Loucy (cell line): ENCODE measurements at regions not wholly inside any gene's neighbourhood (a gene's known extent, or its start where the extent isn't known, plus 50 kb on each side); places are given as distances from the start of the nearest gene placed in this dataset.

Experiments
- H2AFZ ChIP-seq: fragments of 200-600 bp; sonication (generic); 2 replicates; pipeline ENCODE4 v1.6.0; 2016; ENCODE audit warnings: antibody characterized with exemption, mild to moderate bottlenecking, low read length, moderate library complexity
- H3F3A ChIP-seq: fragments of 200-600 bp; 2 replicates; pipeline ENCODE4 v1.6.0; 2016; ENCODE audit warnings: antibody characterized with exemption, low read depth, mild to moderate bottlenecking
- H3K27me3 ChIP-seq: fragments of 200-600 bp; sonication (generic); 2 replicates; pipeline ENCODE4 v1.6.1; 2014; ENCODE audit warnings: low read length, mild to moderate bottlenecking; ENCODE audit not compliant: insufficient read depth, poor library complexity, severe bottlenecking
- H3K36me3 ChIP-seq: fragments of 200-600 bp; sonication (generic); 2 replicates; pipeline ENCODE4 v1.6.1; 2016; ENCODE audit warnings: low read length; ENCODE audit not compliant: insufficient read depth
- H3K4me1 ChIP-seq: fragments of 200-600 bp; sonication (generic); 2 replicates; pipeline ENCODE4 v1.5.1; 2014; ENCODE audit warnings: low read length, mild to moderate bottlenecking; ENCODE audit not compliant: insufficient read depth, poor library complexity, severe bottlenecking
- H3K4me2 ChIP-seq: fragments of 200-600 bp; sonication (generic); 2 replicates; pipeline ENCODE4 v1.6.0; 2014; ENCODE audit warnings: antibody characterized with exemption, low read length, low read depth, mild to moderate bottlenecking; ENCODE audit not compliant: poor library complexity, severe bottlenecking
- H3K4me3 ChIP-seq: fragments of 200-600 bp; sonication (generic); 2 replicates; pipeline ENCODE4 v1.5.1; 2014; ENCODE audit warnings: low read length, mild to moderate bottlenecking, mixed read lengths; ENCODE audit not compliant: poor library complexity, severe bottlenecking
- H3K79me2 ChIP-seq: fragments of 200-600 bp; sonication (generic); 2 replicates; pipeline ENCODE4 v1.6.1; 2014; ENCODE audit warnings: low read length; ENCODE audit not compliant: insufficient read depth
- H3K9ac ChIP-seq: fragments of 200-600 bp; sonication (generic); 2 replicates; pipeline ENCODE4 v1.6.0; 2014; ENCODE audit warnings: mild to moderate bottlenecking, low read depth, low read length, moderate library complexity; ENCODE audit not compliant: poor library complexity, severe bottlenecking
- H3K9me2 ChIP-seq: fragments of 200-600 bp; sonication (generic); replicated peaks from 2 replicates; pipeline ENCODE4 v1.6.1; 2016; ENCODE audit warnings: low read depth, low read length, mixed read lengths
- H3K9me3 ChIP-seq: fragments of 200-600 bp; sonication (generic); 2 replicates; pipeline ENCODE4 v1.6.1; 2014; ENCODE audit warnings: mild to moderate bottlenecking, antibody characterized with exemption, low read length, low read depth; ENCODE audit not compliant: insufficient read depth
- H4K20me1 ChIP-seq: fragments of 200-600 bp; sonication (generic); 2 replicates; pipeline ENCODE4 v1.6.0; 2014; ENCODE audit warnings: antibody characterized with exemption, low read length, mild to moderate bottlenecking; ENCODE audit not compliant: insufficient read depth, poor library complexity, severe bottlenecking
- EZH2phosphoT487 ChIP-seq: fragments of 200-600 bp; IDR thresholded peaks from 2 replicates; pipeline ENCODE4 v1.6.1; 2018; ENCODE audit warnings: antibody characterized with exemption, mild to moderate bottlenecking, moderate library complexity, borderline replicate concordance
- TF ChIP-seq, protein P1 (sequence below): fragments of 200-600 bp; sonication (generic); conservative IDR thresholded peaks from 2 replicates; pipeline ENCODE4 v1.5.1; 2014; ENCODE audit warnings: mild to moderate bottlenecking, antibody characterized with exemption, low read length

DNA sequence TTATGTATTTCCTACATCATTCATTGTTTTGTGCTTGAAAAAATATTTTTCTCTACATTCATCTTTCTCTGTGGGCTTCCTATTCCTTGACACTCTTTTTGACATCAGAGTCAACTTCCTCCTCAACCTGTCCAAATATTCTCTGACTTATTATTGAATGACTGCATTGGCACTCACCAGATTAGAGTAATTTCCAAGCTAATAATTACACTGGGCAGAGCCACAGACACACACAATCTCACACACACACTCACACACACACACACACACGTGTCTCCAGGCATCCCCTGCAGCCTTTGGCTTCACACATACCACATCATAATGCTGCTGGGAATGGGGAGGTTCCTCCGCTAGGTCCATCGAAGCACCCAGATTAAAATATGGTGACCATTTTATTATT lies 184.5 kb downstream of the SYK start:
- no peak overlapping the region for H3K9ac ChIP-seq
- H3K79me2 ChIP-seq, result no peaks in the 10 kb centered on the region
- H3K9me2 ChIP-seq, result no peaks in the 10 kb centered on the region
- H4K20me1 ChIP-seq, result no peaks in the 10 kb centered on the region
- H3K4me3 ChIP-seq, result no peak overlapping the region
- H3K36me3 ChIP-seq, result no peaks in the 10 kb centered on the region
- H3K27me3 ChIP-seq, result no peaks in the 10 kb centered on the region
- no peak overlapping the region for H3K4me2 ChIP-seq
- H3F3A ChIP-seq, result no peaks in the 10 kb centered on the region
- H2AFZ ChIP-seq, result no peak overlapping the region
- H3K9me3 ChIP-seq, result no peaks in the 10 kb centered on the region
- H3K4me1 ChIP-seq, result no peaks in the 10 kb centered on the region
- no peak for TF ChIP-seq EZH2phosphoT487
- TF ChIP-seq, protein P1, sequence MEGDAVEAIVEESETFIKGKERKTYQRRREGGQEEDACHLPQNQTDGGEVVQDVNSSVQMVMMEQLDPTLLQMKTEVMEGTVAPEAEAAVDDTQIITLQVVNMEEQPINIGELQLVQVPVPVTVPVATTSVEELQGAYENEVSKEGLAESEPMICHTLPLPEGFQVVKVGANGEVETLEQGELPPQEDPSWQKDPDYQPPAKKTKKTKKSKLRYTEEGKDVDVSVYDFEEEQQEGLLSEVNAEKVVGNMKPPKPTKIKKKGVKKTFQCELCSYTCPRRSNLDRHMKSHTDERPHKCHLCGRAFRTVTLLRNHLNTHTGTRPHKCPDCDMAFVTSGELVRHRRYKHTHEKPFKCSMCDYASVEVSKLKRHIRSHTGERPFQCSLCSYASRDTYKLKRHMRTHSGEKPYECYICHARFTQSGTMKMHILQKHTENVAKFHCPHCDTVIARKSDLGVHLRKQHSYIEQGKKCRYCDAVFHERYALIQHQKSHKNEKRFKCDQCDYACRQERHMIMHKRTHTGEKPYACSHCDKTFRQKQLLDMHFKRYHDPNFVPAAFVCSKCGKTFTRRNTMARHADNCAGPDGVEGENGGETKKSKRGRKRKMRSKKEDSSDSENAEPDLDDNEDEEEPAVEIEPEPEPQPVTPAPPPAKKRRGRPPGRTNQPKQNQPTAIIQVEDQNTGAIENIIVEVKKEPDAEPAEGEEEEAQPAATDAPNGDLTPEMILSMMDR, result no peak

DNA sequence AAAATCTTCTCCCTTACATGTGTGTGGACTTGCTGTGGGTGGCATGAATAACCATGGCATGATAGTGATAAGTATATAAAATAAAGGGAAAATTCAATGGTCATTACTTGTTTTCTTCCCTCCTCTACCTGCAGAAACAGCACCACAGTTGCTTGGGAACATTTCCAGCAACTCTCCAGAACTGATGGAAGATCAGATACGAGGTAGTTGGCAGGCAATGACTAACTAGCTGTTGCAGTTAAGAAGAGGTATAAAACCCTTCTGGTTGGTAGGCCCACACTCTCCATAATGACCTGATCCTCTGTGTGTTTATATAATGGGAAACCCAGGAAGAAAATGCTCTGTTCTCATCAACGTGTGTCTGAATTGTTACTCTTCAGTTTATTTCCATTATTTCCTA lies 185.9 kb downstream of the SYK start:
- Histone ChIP-seq H4K20me1 (no peaks in the 10 kb centered on the region), H3K9me3 (no peaks in the 10 kb centered on the region), H3K4me3 (no peak overlapping the region), H3K4me2 (no peak overlapping the region), H3K27me3 (peaks cover 4% of the 10 kb centered on the region), H3K4me1 (no peaks in the 10 kb centered on the region), H3K9me2 (no peaks in the 10 kb centered on the region), H3F3A (no peaks in the 10 kb centered on the region), H3K79me2 (no peaks in the 10 kb centered on the region), H3K9ac (no peak overlapping the region), H3K36me3 (no peaks in the 10 kb centered on the region), H2AFZ (no peak overlapping the region)
- no peak for TF ChIP-seq EZH2phosphoT487
- TF ChIP-seq, protein P1, result no peak

DNA sequence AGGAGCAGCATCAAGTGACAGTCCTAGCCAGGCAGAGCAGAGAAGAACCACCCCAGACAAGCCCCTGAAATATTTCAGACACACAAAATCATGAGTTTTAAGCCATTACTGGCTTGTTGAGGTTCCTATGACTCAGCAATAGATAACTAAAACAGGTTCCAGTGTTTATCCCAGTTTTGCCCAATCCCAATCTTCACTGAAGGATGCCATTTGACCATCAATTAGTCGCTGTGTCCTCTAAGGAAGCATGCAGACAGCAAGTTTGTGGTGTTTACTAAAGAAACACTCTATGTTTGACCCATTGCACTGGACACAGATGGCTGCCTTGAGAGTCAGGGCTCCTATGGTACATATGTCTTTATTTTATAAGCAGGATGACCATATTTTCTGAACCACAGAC lies 186.7 kb downstream of the SYK start:
- no peaks in the 10 kb centered on the region for H4K20me1 ChIP-seq
- no peaks in the 10 kb centered on the region for H3K9me2 ChIP-seq
- TF ChIP-seq EZH2phosphoT487, result no peak
- TF ChIP-seq, protein P1, result no peak
- no peaks in the 10 kb centered on the region for H3K4me1 ChIP-seq
- peaks cover 4% of the 10 kb centered on the region for H3K27me3 ChIP-seq
- H3K79me2 ChIP-seq, result no peaks in the 10 kb centered on the region
- H2AFZ ChIP-seq, result no peak overlapping the region
- H3F3A ChIP-seq, result no peaks in the 10 kb centered on the region
- no peak overlapping the region for H3K4me2 ChIP-seq
- no peak overlapping the region for H3K4me3 ChIP-seq
- no peaks in the 10 kb centered on the region for H3K36me3 ChIP-seq
- H3K9ac ChIP-seq, result no peak overlapping the region
- no peaks in the 10 kb centered on the region for H3K9me3 ChIP-seq
